AG04450 (cell line): ENCODE measurements at regions not wholly inside any gene's neighbourhood (a gene's known extent, or its start where the extent isn't known, plus 50 kb on each side); places are given as distances from the start of the nearest gene placed in this dataset.
"Not testable (repeated sequence)": the region's sequence is repeated elsewhere in the genome, so short reads cannot be mapped to it uniquely, and the experiment has no call there.

Source experiments
- CTCF ChIA-PET: fragments of 300-600, 350-600 bp; formaldehyde crosslinking; extraction: SDS; loops from one replicate; lab custom pipeline; 2022; ENCODE audit warnings: antibody characterized with exemption, inconsistent platforms; lab: Charles Lee
- POLR2A ChIA-PET: fragments of 350-600 bp; formaldehyde crosslinking; extraction: SDS; loops from one replicate; lab custom pipeline; 2021; ENCODE audit warnings: antibody characterized with exemption, inconsistent platforms; lab: Yijun Ruan, JAX
- DNase-seq: peaks from one replicate; pipeline ENCODE4 v3.0.0-alpha.2; 2011; ENCODE audit warnings: low read depth, low spot score
- H3K27ac ChIP-seq: one replicate; pipeline ENCODE4 v1.5.1; 2012; ENCODE audit warnings: low read depth, low read length, control low read depth
- H3K27me3 ChIP-seq: one replicate; pipeline ENCODE4 v1.6.0; 2012; ENCODE audit warnings: low read length; ENCODE audit not compliant: control insufficient read depth, insufficient read depth
- H3K4me3 ChIP-seq: 2 replicates; pipeline ENCODE4 v1.5.1; 2011; ENCODE audit warnings: mild to moderate bottlenecking, low read depth, low read length, control low read depth
- H3K9me3 ChIP-seq: 2 replicates; pipeline ENCODE4 v1.5.1; 2012; ENCODE audit warnings: low read length; ENCODE audit not compliant: control insufficient read depth, insufficient read depth
- CTCF ChIP-seq: IDR thresholded peaks from 2 replicates; pipeline ENCODE4 v1.5.1; 2011; ENCODE audit warnings: low read depth, low read length, control low read depth, inconsistent platforms

GRCh38 chr2:45104429-45104828 is 95.2 kb upstream of the SIX2 start:
- Histone ChIP-seq H3K4me3 (no peak overlapping the region), H3K27me3 (peaks cover 20% of the 10 kb centered on the region), H3K9me3 (no peaks in the 10 kb centered on the region), H3K27ac (no peak overlapping the region)
- no peak for TF ChIP-seq CTCF
- DNase-seq, result no peak
- ChIA-PET CTCF (interaction anchor here (0.7 kb wide), 1 partner anchor 452 kb away, joined by 5 read pairs; no protein-coding TSS in a partner anchor), POLR2A (no interaction called here)

GRCh38 chr2:45103351-45104345 is 94.4 kb upstream of the SIX2 start:
- no peak overlapping the region for H3K27ac ChIP-seq
- no peaks in the 10 kb centered on the region for H3K9me3 ChIP-seq
- H3K27me3 ChIP-seq, result peaks cover 17% of the 10 kb centered on the region
- no peak for DNase-seq
- ChIA-PET POLR2A (no interaction called here), CTCF (interaction anchor here (0.7 kb wide), 1 partner anchor 453 kb away, joined by 5 read pairs; no protein-coding TSS in a partner anchor)
- H3K4me3 ChIP-seq, result no peak overlapping the region
- TF ChIP-seq CTCF, result no peak

GRCh38 chr2:45102579-45103117 is 93.4 kb upstream of the SIX2 start:
- CTCF ChIA-PET, result interaction anchor here (0.6 kb wide), 1 partner anchor 623 kb away, joined by 3 read pairs; no protein-coding TSS in a partner anchor
- Histone ChIP-seq H3K4me3 (no peak overlapping the region), H3K27me3 (peaks cover 14% of the 10 kb centered on the region), H3K27ac (no peak overlapping the region), H3K9me3 (no peaks in the 10 kb centered on the region)
- POLR2A ChIA-PET, result no interaction called here
- no peak for DNase-seq
- no peak for TF ChIP-seq CTCF

- Histone ChIP-seq H3K9me3 (no peaks in the 10 kb centered on the region), H3K4me3 (no peak overlapping the region), H3K27me3 (peaks cover 12% of the 10 kb centered on the region), H3K27ac (no peak overlapping the region)
- ChIA-PET POLR2A (no interaction called here), CTCF (interaction anchor here (0.6 kb wide), 1 partner anchor 622 kb away, joined by 3 read pairs; no protein-coding TSS in a partner anchor)
- no peak for TF ChIP-seq CTCF
- no peak for DNase-seq
Measured at GRCh38 chr2:45102141-45102540, 92.9 kb upstream of the SIX2 start.

- no peak for DNase-seq
- Histone ChIP-seq H3K27me3 (peaks cover 33% of the 10 kb centered on the region), H3K9me3 (no peaks in the 10 kb centered on the region), H3K27ac (no peak overlapping the region), H3K4me3 (no peak overlapping the region)
- no peak for TF ChIP-seq CTCF
- ChIA-PET CTCF (no interaction called here), POLR2A (no interaction called here)
Measured at GRCh38 chr2:45096996-45097395, 87.7 kb upstream of the SIX2 start.

- CTCF ChIA-PET, DNase-seq, H3K9me3 ChIP-seq, H3K4me3 ChIP-seq, POLR2A ChIA-PET, H3K27ac ChIP-seq: not testable (repeated sequence)
- H3K27me3 ChIP-seq, result peaks cover 35% of the 10 kb centered on the region
Measured at GRCh38 chr2:45096038-45096437, 86.8 kb upstream of the SIX2 start.
